Uterus (tissue), 2 donors: ENCODE measurements at regions not wholly inside any gene's neighbourhood (a gene's known extent, or its start where the extent isn't known, plus 50 kb on each side); places are given as distances from the start of the nearest gene placed in this dataset.

Experiments
- CTCF ChIP-seq, 4 experiments: fragments of 200-600 bp in 2 of 4; fragments of 450-650 bp in 2 of 4; sonication (generic) in 2 of 4; IDR thresholded peaks; one replicate each; pipeline ENCODE4 v1.5.1; 2016 to 2019; ENCODE audit warnings: antibody characterized with exemption in 4 of 4, mild to moderate bottlenecking in 2 of 4, moderate library complexity in 1 of 4
- POLR2A ChIP-seq, 2 donors: fragments of 450-650 bp; IDR thresholded peaks; one replicate each; pipeline ENCODE4 v1.6.1; 2016; ENCODE audit warnings: antibody characterized with exemption in 2 of 2, mild to moderate bottlenecking in 1 of 2, moderate library complexity in 1 of 2

GRCh38 chr7:9280088-9280487 lies 846.7 kb downstream of the NXPH1 start:
- TF ChIP-seq POLR2A (IDR thresholded peaks at IDR 0.05) (no peak), CTCF (IDR thresholded peaks at IDR 0.05) (no peak)
